WTC11 (cell line): ENCODE measurements at regions not wholly inside any gene's neighbourhood (a gene's known extent, or its start where the extent isn't known, plus 50 kb on each side); places are given as distances from the start of the nearest gene placed in this dataset.

Experiments used
- ATF3 ChIP-seq: sonication (generic); formaldehyde crosslinking; conservative IDR thresholded peaks from 2 replicates; pipeline ENCODE4 v1.8.1; 2022; ENCODE audit warnings: mild to moderate bottlenecking, missing genetic modification reagents
- FOXP4 ChIP-seq: sonication (generic); formaldehyde crosslinking; IDR thresholded peaks from 2 replicates; pipeline ENCODE4 v1.8.0; 2022; ENCODE audit warnings: mild to moderate bottlenecking, missing genetic modification reagents
- PRDM15 ChIP-seq: sonication (generic); formaldehyde crosslinking; IDR thresholded peaks from 2 replicates; pipeline ENCODE4 v1.8.0; 2022; ENCODE audit warnings: missing genetic modification reagents
- STAT6 ChIP-seq: sonication (generic); formaldehyde crosslinking; conservative IDR thresholded peaks from 2 replicates; pipeline ENCODE4 v1.8.1; 2023; ENCODE audit warnings: mild to moderate bottlenecking, low read depth, missing genetic modification reagents, moderate library complexity

GRCh38 chr5:54404568-54404967 is 50.9 kb upstream of the HSPB3 start:
- TF ChIP-seq FOXP4 (CRISPR knock-in tag): no peak
- TF ChIP-seq ATF3 (CRISPR knock-in tag): no peak
- no peak for TF ChIP-seq PRDM15 (CRISPR knock-in tag)
- no peak for TF ChIP-seq STAT6 (CRISPR knock-in tag)
